ENCODE measurements at regions not wholly inside any gene's neighbourhood (a gene's known extent, or its start where the extent isn't known, plus 50 kb on each side); places are given as distances from the start of the nearest gene placed in this dataset.

DNA sequence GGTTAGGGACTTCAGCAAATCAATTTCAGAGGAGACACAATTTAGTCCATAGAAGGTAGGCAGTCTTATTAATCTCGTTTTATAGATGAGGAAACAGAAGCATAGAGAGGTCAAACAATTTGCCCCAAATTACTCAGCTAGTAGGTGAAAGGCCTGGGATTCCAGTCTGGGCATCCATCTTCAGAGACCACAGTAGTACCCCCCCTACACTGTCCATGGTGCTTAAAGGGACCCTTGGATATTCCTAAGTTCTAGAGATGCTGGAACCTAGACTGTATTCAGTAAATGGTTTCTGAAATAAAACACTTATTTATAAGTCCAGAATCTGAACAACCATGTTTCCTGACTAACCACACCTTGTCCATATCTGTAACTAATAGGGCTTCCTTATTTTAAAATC lies 174.8 kb downstream of the CEP135 start:
- no peak for TF ChIP-seq CTCF (IDR thresholded peaks at IDR 0.05)
- TF ChIP-seq POLR2AphosphoS5 (IDR thresholded peaks at IDR 0.05), result no peak
- no peak for TF ChIP-seq POLR2A (IDR thresholded peaks at IDR 0.05)
